ENCODE measurements at regions not wholly inside any gene's neighbourhood (a gene's known extent, or its start where the extent isn't known, plus 50 kb on each side); places are given as distances from the start of the nearest gene placed in this dataset.

- TF ChIP-seq, protein P1, sequence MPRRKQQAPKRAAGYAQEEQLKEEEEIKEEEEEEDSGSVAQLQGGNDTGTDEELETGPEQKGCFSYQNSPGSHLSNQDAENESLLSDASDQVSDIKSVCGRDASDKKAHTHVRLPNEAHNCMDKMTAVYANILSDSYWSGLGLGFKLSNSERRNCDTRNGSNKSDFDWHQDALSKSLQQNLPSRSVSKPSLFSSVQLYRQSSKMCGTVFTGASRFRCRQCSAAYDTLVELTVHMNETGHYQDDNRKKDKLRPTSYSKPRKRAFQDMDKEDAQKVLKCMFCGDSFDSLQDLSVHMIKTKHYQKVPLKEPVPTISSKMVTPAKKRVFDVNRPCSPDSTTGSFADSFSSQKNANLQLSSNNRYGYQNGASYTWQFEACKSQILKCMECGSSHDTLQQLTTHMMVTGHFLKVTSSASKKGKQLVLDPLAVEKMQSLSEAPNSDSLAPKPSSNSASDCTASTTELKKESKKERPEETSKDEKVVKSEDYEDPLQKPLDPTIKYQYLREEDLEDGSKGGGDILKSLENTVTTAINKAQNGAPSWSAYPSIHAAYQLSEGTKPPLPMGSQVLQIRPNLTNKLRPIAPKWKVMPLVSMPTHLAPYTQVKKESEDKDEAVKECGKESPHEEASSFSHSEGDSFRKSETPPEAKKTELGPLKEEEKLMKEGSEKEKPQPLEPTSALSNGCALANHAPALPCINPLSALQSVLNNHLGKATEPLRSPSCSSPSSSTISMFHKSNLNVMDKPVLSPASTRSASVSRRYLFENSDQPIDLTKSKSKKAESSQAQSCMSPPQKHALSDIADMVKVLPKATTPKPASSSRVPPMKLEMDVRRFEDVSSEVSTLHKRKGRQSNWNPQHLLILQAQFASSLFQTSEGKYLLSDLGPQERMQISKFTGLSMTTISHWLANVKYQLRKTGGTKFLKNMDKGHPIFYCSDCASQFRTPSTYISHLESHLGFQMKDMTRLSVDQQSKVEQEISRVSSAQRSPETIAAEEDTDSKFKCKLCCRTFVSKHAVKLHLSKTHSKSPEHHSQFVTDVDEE (CRISPR knock-in tag; IDR thresholded peaks at IDR 0.05), result no peak
- TF ChIP-seq CSRNP3 (CRISPR knock-in tag; IDR thresholded peaks at IDR 0.05), result no peak
- TF ChIP-seq ZNF565 (CRISPR knock-in tag; conservative IDR thresholded peaks at IDR 0.05; ENCODE audit: low read depth), result no peak
- no peak for TF ChIP-seq SNAI2 (CRISPR knock-in tag; IDR thresholded peaks at IDR 0.05)
- TF ChIP-seq ZFP30 (CRISPR knock-in tag; IDR thresholded peaks at IDR 0.05), result no peak
Observed at GRCh38 chr21:35703704-35704103, 356.6 kb downstream of the SETD4 start.

All from SK-N-SH treated with all-trans-retinoic acid at 6 μM for 48 hours (cell line).